Motor neuron (in vitro differentiated cells): ENCODE measurements at regions not wholly inside any gene's neighbourhood (a gene's known extent, or its start where the extent isn't known, plus 50 kb on each side); places are given as distances from the start of the nearest gene placed in this dataset.
"Not testable (repeated sequence)": the region's sequence is repeated elsewhere in the genome, so short reads cannot be mapped to it uniquely, and the experiment has no call there.

ENCODE experiments used
- ATAC-seq, 8 experiments: fragments of 200-7000 bp; cut with Tn5 transposase; replicated peaks in 6 of 8; 2 replicates each; pipeline ENCODE4 v1.8.0; 2021; ENCODE audit warnings: mild to moderate bottlenecking in 8 of 8, moderate library complexity in 8 of 8
- H3K27ac ChIP-seq, 2 donors: fragments of 250-450 bp; sonication (Bioruptor Pico); 2 replicates each; pipeline ENCODE4 v1.9.0; 2021; ENCODE audit warnings: antibody characterized with exemption in 2 of 2, mild to moderate bottlenecking in 2 of 2, moderate library complexity in 1 of 2
- H3K4me1 ChIP-seq, 2 donors: fragments of 250-450 bp; sonication (Bioruptor Pico); replicated peaks in 1 of 2; 2 replicates each; pipeline ENCODE4 v1.6.1; 2021; ENCODE audit warnings: antibody characterized with exemption in 2 of 2, mild to moderate bottlenecking in 2 of 2, moderate library complexity in 1 of 2
- H3K4me3 ChIP-seq, 5 donors: fragments of 250-450 bp; sonication (Bioruptor Pico); 2 replicates each; pipeline ENCODE4 v1.9.0; 2021; ENCODE audit warnings: antibody characterized with exemption in 5 of 5, mild to moderate bottlenecking in 5 of 5, moderate library complexity in 4 of 5
- WGBS, 10 experiments: fragments of 450-650 bp; shearing (Covaris generic); methylation state at CpG; one replicate each; pipeline ENCODE4 v1.0.0; 2022; 5-methylcytosine and 5-hydroxymethylcytosine counted together
- in situ Hi-C, 9 experiments: fragments of 400-800 bp; cut with MboI; loops; one replicate each; pipeline ENCODE4 v1.15.0; 2021; ENCODE audit warnings: low sequenced_read_pairs in 9 of 9, low pct_unique_long_range_greater_than_20kb in 2 of 9; ENCODE audit not compliant: unreplicated experiment in 9 of 9

GRCh38 chr10:59975918-59976317 lies 69.6 kb upstream of the CCDC6 start:
- H3K27ac ChIP-seq, ATAC-seq, in situ Hi-C loops, H3K4me1 ChIP-seq, H3K4me3 ChIP-seq: not testable (repeated sequence)
- 56 to 100% (median 91%) methylated on average over 1 of the region's 1 CpG; no CpG with 5 or more reads in 2 of the 10 experiments for WGBS, 10 experiments

GRCh38 chr10:59971915-59972314 lies 65.6 kb upstream of the CCDC6 start:
- peaks cover 0 to 5% of the 10 kb centered on the region in 2 donors for H3K4me1 ChIP-seq
- 0 to 25% (median 0%) methylated on average over 1 of the region's 1 CpG; no CpG with 5 or more reads in 3 of the 10 experiments for WGBS, 10 experiments
- no peak overlapping the region for H3K27ac ChIP-seq
- no peak overlapping the region for H3K4me3 ChIP-seq
- peak; percentile 36 to 93 (median 82) for ATAC-seq
- in situ Hi-C loops, result no loop called here

- peak in 1 of 8 experiments; percentile 73 for ATAC-seq
- in situ Hi-C loops, result no loop called here
- Histone ChIP-seq H3K4me3 (no peak overlapping the region), H3K27ac (no peak overlapping the region), H3K4me1 (peaks cover 0 to 5% of the 10 kb centered on the region in 2 donors)
- WGBS, 10 experiments, result 22 to 100% (median 70%) methylated on average over 1 to 5 of the region's 5 CpGs; no CpG with 5 or more reads in 1 of the 10 experiments
Observed at GRCh38 chr10:59970396-59971368, 64.3 kb upstream of the CCDC6 start.

GRCh38 chr10:59968705-59969104 lies 62.3 kb upstream of the CCDC6 start:
- Histone ChIP-seq H3K4me1 (peaks cover 0 to 5% of the 10 kb centered on the region in 2 donors), H3K4me3 (no peak overlapping the region), H3K27ac (no peak overlapping the region)
- in situ Hi-C loops, result no loop called here
- no peak for ATAC-seq
- WGBS, 10 experiments, result 60 to 100% (median 100%) methylated on average over 1 to 2 of the region's 2 CpGs; no CpG with 5 or more reads in 7 of the 10 experiments

- no peak for ATAC-seq
- in situ Hi-C loops, result no loop called here
- H3K4me1 ChIP-seq, result peaks cover 0 to 2% of the 10 kb centered on the region in 2 donors
- H3K27ac ChIP-seq, result no peak overlapping the region
- 50 to 71% (median 71%) methylated on average over 1 of the region's 2 CpGs; no CpG with 5 or more reads in 7 of the 10 experiments for whole genome bisulfite sequencing, 10 experiments
- H3K4me3 ChIP-seq, result no peak overlapping the region
Observed at GRCh38 chr10:59967079-59967478, 60.7 kb upstream of the CCDC6 start.

- Histone ChIP-seq H3K4me3 (no peak overlapping the region), H3K27ac (no peak overlapping the region), H3K4me1 (no peaks in the 10 kb centered on the region)
- WGBS, 10 experiments, result 41 to 100% (median 83%) methylated on average over 1 to 6 of the region's 6 CpGs
- in situ Hi-C loops, result no loop called here
- no peak for ATAC-seq
Observed at GRCh38 chr10:59965899-59966650, 59.7 kb upstream of the CCDC6 start.

- no peak overlapping the region for H3K4me3 ChIP-seq
- no peaks in the 10 kb centered on the region for H3K4me1 ChIP-seq
- no peak overlapping the region for H3K27ac ChIP-seq
- peak in 2 of 8 experiments; percentile 35 to 54 for ATAC-seq
- in situ Hi-C loops, result no loop called here
- WGBS, 10 experiments, result 33 to 100% (median 73%) methylated on average over 1 to 4 of the region's 4 CpGs
Observed at GRCh38 chr10:59962756-59963155, 56.4 kb upstream of the CCDC6 start.

GRCh38 chr10:59960751-59961150 lies 54.4 kb upstream of the CCDC6 start:
- ATAC-seq, result peak in 2 of 8 experiments; percentile 53 to 84
- Histone ChIP-seq H3K4me3 (no peak overlapping the region), H3K4me1 (no peaks in the 10 kb centered on the region), H3K27ac (no peak overlapping the region)
- in situ Hi-C loops, result no loop called here

GRCh38 chr10:59959504-59960018 lies 53.2 kb upstream of the CCDC6 start:
- in situ Hi-C loops, result no loop called here
- Histone ChIP-seq H3K4me3 (no peak overlapping the region), H3K27ac (no peak overlapping the region), H3K4me1 (no peaks in the 10 kb centered on the region)
- no peak for ATAC-seq
- 26 to 85% (median 69%) methylated on average over 1 to 4 of the region's 4 CpGs; no CpG with 5 or more reads in 1 of the 10 experiments for WGBS, 10 experiments

- in situ Hi-C loops, result no loop called here
- Histone ChIP-seq H3K4me3 (no peak overlapping the region), H3K27ac (no peak overlapping the region), H3K4me1 (no peaks in the 10 kb centered on the region)
- WGBS, 10 experiments, result 50 to 100% (median 79%) methylated on average over 1 to 5 of the region's 5 CpGs; no CpG with 5 or more reads in 3 of the 10 experiments
- ATAC-seq, result no peak
Observed at GRCh38 chr10:59958882-59959281, 52.5 kb upstream of the CCDC6 start.

- H3K27ac ChIP-seq, result no peak overlapping the region
- no peak overlapping the region for H3K4me3 ChIP-seq
- ATAC-seq, result no peak
- H3K4me1 ChIP-seq, result no peaks in the 10 kb centered on the region
- in situ Hi-C loops, result no loop called here
Observed at GRCh38 chr10:59957975-59958374, 51.6 kb upstream of the CCDC6 start.
